Renal pelvis (tissue), 1 donor: ENCODE measurements at regions not wholly inside any gene's neighbourhood (a gene's known extent, or its start where the extent isn't known, plus 50 kb on each side); places are given as distances from the start of the nearest gene placed in this dataset.
"Not testable (repeated sequence)": the region's sequence is repeated elsewhere in the genome, so short reads cannot be mapped to it uniquely, and the experiment has no call there.

Experiments
- DNase-seq: peaks from one replicate; pipeline ENCODE4 v3.0.0-alpha.2; 2013

DNA sequence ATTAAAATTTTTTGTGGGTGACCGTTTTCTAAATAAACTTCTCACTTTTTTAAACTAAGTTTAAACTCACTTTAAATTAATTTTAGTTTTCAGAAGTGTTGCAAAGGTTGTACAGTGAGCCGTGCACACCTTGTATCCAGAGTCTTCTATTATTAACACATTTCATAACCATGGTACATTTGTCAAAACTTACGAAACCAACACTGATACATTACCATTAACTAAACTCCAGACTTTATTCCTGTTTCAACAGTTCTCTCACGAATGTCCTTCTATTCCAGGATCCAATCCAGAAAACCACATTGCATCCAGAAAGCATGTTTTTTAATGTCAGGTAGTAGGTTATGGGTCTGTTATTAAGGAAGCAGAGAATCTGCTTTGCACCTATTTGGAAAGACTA is 319.9 kb downstream of the CBLN4 start:
- DNase-seq, result no peak

DNA sequence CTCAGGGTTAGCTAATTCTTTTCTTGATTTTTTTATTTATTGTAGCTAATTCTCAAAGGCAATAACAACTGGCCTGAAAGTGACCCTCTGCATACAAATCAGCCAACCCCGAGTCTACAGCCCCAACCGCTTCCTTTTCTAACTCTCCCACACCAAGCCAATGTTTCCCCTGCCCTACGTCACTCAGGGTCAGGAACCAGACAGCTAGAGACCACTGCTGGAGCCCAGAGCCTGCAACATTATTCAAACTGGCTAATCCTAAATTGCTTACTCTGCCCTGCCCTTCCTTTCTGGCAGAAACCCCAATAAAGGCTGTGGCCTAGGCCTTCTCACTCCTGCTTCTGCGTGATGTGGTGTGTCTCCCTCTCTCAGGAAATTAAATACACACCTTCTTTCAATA is 320.7 kb downstream of the CBLN4 start:
- peak; percentile 65 for DNase-seq

DNA sequence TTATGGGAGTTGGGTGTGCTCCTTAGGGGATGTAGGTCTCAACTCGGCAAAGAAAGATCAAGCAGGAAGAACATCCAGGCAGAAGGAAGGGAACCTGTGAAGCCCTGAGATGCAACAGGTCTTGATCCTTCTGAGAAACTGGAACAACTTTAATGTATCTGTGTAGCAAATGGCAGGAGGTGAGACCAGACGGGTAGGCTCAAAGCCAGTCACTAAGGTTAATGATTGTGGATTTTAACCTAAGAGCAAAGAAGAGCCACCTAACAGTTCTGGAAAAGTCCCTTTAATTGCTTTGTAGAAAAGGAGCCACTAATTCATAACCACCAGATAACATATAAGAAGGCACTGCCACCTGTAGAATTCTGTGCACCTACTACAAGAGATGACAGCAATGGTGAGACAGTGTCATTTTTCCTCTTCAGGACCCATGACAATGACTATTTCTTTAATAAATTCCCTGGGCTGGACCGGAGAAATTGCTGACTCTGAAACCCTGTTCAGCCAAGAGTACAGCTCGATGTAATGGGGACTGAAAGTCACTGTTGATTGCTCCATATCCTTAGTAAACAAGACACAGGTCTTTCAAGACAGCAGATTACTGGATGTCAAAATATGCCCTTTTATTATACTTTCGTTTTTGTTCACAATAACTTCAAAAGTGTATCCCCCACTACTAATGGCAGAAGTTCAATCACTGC is 326.2 kb downstream of the CBLN4 start:
- no peak for DNase-seq

DNA sequence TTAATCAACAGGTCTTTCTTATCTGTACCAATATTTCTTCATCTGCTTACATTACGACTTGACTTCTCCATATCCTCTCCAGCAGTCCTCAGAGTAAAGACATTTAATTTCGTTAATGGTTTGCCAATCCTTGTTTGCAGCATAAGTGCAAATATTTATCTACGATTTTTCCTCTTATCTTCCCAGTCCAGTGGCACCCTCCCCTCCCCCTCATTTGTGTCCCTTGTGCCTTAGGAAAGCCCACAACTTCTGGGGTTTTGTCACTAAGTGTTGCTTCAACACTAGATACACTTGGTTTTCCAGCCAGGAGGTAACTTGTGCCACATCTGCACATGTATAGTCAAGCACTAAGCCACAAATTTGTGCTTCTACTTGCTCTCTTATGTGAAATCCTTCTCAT is 327.2 kb downstream of the CBLN4 start:
- no peak for DNase-seq

DNA sequence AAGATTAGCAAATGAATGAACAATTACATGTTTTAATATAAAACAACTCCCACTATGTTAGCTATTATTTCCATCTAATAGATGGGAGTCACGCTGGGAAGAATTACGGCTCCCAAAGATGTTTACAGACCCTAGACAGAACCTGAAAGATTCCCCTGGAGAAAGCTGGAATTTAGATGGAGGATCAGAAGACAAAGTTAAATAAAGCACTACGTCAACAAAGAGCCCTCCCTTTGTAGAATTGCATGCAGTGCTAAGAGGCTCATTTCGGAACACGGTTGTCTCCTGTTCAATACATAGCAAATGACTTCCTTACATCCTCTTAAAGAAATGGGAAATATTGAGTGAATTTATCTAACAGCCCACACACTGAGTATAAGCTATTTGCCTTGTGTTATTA is 328.3 kb downstream of the CBLN4 start:
- DNase-seq, result no peak

DNA sequence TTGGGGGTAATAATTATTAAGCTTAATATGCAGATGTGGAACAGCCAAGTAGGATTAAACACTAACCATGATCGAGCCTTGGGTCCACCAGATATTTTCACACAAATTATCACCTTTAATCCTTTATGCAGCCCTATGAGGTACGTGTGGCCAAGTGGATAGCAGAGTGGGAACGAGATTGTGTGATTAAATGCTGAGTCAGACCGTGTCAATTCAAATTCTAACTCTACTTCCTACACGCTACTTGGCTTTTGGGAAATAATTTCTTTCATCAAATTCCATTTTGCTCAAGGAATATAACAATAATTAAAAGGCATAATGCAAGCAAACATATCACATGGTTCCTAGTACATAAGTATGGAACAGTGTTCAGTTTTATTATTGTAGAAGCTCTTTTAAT is 329.2 kb downstream of the CBLN4 start:
- DNase-seq, result no peak

DNA sequence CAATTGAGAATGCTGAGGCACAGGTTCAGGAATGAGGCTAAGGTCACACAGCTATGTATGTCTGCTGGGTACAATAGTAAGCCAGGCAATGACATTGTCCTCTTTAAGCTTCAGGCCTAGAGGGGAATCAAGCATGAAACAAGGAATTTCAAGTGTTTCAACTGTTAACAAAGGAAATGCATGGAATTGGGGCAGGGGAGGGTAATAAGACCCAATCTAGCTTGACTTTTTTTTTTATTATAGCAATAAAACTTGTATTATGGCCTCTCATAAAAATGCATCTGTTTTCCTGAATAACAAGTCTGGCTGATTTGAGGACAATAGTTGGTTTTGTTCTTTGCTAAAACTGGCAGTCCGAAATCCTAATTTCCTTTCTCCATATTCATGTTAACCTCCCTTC is 336.7 kb downstream of the CBLN4 start:
- no peak for DNase-seq

DNA sequence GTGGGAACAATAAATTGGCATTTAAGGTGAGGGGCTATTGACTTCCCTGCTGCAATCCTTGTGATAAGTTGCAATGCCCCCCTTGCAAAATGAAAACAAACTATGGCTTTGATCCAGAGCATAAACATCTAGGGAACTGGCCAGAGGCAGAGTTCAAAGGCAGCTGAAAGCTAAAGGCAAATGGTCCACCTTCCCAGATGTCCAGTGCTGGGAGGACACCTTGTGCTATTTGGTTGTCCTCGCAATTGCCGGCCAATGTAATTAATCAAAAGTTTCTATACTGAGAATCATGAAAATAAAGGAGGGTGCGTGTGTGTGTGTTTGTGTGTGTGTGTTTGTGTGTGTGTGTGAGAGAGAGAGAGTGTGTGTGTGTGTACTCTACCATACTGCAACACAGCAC is 337.4 kb downstream of the CBLN4 start:
- no peak for DNase-seq

DNA sequence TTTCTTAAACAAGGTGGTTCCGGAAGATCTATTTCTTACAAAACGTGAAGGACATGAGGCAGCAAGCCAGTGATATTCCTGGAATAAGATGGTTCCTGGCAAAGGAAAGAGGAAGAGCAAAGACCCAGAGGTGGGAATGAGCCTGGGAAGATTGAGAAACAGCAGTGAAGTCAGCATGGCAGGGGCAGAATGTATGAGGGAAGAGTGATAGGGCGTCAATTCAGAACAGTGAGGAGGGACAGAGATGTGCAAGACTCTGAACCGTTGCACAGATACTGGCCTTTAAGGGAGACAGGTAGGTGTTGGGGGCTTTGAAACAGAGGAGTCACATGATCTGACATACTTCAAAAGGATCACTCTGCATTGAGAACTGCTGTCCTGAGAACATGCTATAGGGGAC is 338.3 kb downstream of the CBLN4 start:
- no peak for DNase-seq

DNA sequence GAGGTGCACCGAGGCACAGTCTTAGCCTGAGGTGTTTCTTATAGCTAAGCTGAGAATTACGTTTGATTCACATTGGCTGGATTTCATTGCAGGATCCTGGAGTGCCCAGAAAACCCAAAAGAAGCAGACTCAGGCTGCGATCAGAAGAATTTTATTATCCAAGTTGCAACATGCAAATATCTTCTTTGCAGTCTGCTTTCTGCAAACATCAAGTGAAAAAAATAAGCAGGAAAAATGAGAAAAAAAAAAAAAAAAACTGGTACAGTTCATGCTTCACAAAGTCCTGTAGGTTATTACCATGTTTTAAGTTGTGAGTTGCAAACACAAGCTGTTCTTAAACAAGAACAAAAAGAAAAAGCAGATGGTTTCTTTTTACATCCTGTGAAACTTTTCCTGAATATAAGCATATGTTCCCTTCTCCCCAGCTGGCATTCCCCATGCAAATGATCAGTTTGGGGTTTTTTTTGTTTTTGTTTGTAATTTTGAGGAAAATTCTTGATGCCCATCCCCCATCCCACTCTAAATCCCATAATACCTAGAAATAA is 349.0 kb downstream of the CBLN4 start:
- no peak for DNase-seq

DNA sequence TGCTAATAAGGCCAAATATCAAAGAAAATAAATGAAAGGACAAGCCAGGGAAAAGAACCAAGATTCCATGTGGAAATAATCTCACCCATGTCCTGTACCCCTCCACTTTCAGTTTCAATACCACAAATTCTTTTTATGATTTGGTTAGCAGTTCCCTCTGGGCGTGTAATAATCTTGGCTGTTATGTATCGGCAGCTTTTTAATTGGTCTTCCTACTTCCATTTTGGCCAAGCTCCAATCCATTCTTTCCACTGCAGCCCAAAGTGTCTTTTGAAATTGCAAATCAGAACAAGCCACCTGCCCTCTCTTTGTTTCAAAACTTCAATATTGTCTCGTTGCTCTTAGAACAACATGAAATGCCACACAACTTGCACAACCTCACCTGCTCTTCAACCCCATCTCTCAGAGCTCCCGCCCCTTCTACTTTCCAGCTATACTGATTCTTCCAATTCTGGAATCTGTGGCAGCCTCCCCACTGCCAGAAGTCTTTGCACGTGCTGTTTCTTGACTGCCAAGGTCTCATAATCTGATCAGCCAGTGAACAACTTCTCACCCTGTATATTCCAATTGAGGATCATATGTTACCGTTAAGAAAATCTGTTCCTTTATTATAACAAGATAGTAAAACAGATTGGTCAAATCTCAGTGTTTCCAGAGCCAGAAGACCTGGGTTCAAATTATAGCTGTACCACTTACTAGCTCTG is 354.5 kb downstream of the CBLN4 start:
- DNase-seq, result no peak

DNA sequence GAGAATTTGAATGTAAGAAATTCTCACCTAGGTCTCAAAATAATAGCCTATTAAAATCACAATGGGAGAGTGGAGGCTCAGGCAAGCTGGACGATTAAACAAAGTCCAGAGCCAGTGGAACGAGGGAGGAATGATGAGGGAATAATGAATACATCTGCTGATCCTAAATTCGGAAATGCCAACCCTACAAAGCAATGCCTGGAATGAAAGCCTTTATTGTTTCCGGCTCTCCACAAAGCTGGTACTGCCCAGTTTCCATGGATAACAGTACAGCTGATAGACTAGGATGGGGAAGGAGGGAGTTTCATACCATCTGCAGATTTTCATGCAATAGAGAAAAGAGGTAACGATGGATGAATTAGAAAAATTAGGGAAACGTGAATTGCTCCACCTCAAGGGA is 356.1 kb downstream of the CBLN4 start:
- DNase-seq, result no peak

DNA sequence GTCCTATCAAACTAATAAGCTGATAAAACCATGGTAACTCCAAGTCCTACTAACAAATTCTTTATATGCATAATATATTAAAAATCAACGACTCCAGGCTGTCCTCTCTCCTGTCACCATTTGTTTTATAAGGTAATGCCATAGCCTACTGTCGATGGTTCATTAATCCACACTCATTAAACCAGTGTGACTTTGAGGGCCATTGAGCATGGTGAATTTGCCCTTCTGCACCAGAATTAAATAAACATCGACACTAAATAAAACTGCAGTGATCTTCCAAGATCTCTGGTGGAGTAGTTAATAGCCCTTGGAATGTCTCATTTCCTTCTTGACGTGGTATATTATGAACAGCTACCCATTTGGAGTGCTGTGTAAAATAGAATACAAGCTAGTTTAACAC is 358.5 kb downstream of the CBLN4 start:
- peak; percentile 61 for DNase-seq

DNA sequence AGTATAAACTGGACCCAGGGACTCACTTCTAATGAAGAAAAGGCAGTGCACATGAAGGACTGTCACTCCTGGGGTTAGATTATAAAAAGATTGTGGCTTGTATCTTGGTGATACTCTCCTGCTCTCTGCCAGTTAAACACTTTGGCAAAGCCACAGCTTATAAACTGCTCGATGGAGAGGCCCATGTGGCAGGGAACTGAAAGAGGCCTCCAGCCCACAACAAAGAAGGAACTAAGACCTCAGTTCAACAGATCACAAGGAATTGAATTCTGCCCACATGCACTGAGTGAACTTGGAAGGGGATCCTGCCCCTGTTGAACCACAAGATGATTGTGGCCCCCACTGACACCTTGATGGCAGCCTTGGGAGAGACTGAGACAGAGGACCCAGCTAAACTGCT is 363.8 kb downstream of the CBLN4 start:
- no peak for DNase-seq

DNA sequence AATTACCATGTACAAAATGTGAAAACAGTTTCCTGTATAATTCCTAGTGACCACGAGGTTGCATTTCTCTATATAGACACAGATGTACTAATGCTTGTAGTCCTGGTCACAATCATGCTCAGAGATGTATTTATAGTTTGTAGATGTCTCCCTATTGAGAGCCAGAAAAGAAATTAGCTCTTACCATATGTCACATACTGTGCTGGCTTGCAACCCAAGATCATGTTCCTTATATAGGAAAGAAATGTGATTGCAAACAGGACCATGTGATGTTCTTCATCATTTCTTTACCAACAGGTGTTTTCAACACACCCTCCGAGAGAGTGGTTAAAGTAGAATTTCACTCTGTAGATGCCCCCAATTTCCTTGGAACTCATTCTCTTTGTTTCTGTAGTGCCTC is 369.4 kb downstream of the CBLN4 start:
- DNase-seq, result no peak

DNA sequence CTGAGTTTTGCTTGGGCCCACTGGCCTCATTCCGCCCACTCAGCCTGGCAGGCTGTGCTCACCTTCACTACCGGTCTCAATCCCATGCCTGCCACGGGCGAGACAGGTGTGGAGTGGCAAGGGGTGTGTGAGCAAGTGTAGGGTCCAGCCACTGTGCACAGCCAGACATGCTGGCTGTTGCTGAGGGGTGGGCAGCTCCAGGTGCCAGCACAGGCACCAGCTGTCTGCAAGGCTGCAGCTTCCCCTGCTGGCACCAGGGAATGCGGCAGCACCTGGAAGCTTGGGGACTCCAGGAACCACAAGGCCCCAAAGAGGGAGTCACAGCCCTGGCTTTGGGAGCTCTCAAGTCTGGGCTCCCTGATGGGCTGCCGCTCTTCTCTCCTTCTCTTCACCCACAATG is 372.7 kb downstream of the CBLN4 start:
- no peak for DNase-seq

DNA sequence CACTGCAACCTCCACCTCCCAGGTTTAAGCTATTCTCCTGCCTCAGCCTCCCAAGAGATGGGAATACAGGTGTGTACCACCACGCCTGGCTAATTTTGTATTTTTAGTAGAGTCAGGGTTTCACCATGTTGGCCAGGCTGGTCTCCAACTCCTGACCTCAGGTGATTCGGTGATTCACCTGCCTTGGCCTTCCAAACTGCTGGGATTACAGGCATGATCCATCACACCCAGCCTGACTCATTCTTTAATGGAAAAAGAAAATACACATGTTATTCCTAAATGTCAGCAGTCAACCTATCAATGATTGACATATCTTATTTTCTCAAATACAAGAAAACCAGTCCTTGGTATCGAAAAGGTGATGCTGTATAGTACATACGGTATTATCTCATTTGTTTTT is 376.2 kb downstream of the CBLN4 start:
- not testable (repeated sequence) for DNase-seq

DNA sequence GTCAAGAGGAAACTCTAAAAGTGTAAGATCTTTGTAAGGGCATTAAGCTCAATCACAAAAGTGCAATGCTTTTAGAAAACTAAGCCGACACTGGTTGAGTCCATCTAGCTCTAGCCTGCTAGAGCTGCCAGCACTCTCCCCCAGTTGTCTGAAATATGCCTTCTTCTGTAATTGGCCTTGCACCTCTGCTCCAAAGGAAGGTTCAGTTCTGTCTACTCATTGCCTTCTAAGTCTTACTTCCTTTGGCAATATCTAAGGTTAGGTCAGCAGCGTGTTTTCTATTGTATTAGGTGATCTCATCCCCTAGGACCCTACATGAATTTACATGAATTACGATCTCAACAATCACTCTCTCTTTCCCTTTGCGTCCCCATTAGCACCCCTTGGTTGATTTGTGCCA is 378.6 kb downstream of the CBLN4 start:
- DNase-seq, result no peak

DNA sequence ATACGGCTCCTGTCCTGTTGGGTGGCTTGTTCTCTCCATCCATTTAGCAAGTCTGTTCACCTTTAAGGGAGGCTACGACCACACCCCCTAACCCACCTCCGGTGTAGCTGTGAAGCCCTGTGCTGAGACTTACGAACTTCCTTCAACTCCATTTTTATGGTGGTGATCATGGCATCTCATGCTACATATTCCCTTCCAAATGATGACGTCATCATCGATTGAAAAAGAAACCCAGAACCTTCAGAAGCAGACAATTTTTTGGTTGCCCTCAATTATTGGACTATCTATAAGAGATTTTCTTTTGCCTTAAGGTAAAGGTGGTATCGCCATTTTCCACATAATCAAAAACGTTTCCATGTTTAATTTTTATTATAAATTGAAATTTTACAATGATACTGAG is 389.0 kb downstream of the CBLN4 start:
- no peak for DNase-seq

DNA sequence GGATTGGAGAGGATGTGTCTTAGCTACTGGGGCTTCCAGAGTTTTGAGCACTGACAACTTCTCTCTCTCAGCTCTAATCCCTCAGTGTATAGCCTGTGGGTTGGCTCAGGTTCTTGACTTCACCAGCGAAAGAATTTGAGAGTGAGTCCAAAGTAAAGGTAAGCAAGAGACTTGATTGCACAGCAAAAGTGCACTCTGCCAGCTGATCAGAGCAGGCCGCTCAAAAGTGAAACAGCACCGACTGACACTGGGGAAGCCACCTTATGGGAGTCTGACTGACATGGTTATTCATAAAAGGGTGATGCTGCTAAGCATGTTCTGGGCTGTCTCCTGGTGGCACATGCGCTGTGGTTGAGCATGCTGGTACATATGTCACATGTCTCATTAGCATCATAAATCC is 389.5 kb downstream of the CBLN4 start:
- DNase-seq, result no peak

DNA sequence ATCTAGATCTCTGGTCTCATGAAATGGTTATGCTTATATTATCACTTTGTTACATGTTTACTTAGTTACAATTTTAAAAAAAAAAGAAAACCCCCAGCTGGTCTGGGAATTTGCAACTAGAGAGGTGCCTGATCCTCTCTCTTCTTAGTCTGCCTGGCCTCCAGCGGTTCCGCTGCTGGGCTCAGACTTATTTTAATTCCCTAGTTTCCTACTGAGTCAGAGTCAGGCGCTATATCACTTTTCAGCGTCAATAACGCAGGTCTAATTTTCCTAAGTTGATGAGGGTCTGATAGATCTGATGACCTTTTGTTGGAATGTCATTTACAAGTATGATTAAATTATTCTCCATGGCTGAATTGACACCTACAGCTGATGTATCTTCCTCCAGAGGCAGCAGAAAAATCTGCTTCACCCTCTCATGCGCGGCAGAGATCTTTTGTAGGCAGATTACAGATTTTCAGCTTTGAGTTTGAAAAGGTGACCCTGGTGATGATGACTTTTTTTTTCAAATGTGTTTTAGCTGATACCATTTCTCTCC is 391.0 kb downstream of the CBLN4 start:
- no peak for DNase-seq

DNA sequence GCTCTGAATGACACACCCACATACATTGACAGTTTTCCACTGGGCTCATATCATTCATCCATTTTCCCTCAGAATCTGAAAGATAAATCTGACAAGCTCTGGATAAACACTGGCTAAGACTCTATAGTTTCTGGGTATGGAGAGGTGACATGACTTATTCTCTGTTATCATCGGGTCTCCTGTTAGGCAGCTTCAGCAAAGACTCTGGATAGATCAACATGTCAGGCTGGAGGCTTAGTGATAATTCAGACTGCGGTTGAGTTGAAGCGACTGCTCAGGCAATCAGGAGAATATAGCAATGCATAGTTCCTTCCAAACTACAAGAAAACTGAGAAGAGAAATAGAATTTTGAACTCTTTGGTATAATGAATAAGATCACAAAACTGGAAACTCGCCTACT is 394.6 kb downstream of the CBLN4 start:
- no peak for DNase-seq

DNA sequence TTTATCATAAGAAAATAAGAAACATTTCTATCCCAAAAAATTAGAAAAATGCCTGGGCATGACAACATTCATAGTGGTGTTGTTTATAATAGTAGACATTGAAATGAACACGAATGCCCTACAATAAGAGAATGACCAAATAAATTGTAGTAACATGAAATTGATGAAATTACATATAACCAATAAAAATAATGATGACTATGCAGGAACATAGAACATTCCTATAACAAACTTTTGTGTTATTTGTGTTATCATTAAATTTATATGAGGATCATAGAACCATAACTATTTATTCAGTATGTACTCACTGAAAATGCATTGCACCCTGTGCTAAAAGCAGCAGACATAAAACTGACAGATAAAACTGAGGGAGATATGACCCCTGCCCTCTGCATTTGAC is 399.7 kb downstream of the CBLN4 start:
- no peak for DNase-seq

DNA sequence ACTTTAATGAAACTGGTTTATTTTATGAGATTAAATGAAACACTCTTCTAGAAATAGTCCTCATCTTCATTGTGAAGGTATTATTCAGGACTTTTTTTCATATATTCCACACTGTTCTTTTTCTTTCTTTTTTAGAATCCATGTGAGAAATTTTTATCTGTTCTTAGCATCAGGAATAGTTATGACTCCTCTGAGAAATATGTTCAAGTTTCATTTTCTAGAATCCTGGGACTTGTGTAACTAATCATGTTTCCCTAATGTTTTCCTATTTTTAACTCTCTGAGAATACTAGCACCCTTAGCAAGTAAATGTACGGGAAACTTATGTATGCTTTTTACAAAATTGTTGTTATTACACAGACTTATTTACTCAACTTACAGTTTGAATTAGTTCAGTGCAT is 407.8 kb downstream of the CBLN4 start:
- no peak for DNase-seq
